GM19035 (cell line): ENCODE measurements at regions not wholly inside any gene's neighbourhood (a gene's known extent, or its start where the extent isn't known, plus 50 kb on each side); places are given as distances from the start of the nearest gene placed in this dataset.

ENCODE experiments used
- ATAC-seq: cut with Tn5 transposase; IDR thresholded peaks from one replicate; pipeline ENCODE4 v1.9.1; 2021; ENCODE audit not compliant: unreplicated experiment

GRCh38 chr6:145323646-145324045 is 411.7 kb downstream of the EPM2A start:
- no peak for ATAC-seq

DNA sequence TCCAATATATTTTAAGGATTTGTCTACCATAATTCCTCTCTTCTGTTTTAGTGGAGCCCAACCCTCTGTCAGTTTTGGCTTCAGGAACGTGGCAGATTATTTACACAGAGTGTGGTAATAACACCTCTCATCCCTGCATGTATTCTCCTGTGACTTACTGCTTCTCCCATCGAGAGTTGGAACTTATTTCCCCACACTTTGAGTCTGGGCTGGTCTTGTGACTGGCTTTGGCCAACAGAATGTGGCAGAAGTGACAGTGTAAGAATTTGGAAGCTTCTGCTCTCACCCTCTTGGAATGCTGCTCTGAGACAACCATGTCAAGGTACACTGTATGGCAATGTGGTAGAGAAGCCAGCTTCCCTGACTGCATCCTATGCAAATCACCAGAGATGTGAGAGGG is 407.7 kb downstream of the EPM2A start:
- ATAC-seq = no peak

- no peak for ATAC-seq
Observed at GRCh38 chr6:145329257-145329656, 406.1 kb downstream of the EPM2A start.

- ATAC-seq = no peak
Observed at GRCh38 chr6:145331066-145331465, 404.3 kb downstream of the EPM2A start.

- ATAC-seq = no peak
Observed at GRCh38 chr6:145332011-145332410, 403.3 kb downstream of the EPM2A start.

- ATAC-seq = no peak
Observed at GRCh38 chr6:145336119-145336518, 399.2 kb downstream of the EPM2A start.

DNA sequence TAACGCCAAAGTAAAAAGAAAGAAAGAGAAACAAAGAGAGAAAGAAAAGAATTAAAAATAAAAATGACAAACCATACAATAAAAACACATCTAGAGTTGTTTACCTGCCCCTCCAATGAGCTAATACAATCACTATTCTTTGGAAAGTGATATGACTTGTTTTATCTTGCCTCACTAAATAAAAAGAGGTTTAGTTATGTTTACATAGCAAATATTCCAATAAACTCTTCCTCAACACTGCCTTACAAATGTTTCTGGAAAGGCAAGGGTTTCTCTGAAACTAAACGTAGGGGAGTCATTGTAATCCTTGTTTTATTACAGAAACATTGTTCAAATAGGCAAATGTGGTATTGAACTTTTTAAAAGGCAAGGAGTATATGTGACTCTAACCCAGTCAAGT is 396.2 kb downstream of the EPM2A start:
- no peak for ATAC-seq

GRCh38 chr6:145340256-145340655 is 395.1 kb downstream of the EPM2A start:
- no peak for ATAC-seq

- ATAC-seq = no peak
Observed at GRCh38 chr6:145345094-145345493, 390.2 kb downstream of the EPM2A start.

DNA sequence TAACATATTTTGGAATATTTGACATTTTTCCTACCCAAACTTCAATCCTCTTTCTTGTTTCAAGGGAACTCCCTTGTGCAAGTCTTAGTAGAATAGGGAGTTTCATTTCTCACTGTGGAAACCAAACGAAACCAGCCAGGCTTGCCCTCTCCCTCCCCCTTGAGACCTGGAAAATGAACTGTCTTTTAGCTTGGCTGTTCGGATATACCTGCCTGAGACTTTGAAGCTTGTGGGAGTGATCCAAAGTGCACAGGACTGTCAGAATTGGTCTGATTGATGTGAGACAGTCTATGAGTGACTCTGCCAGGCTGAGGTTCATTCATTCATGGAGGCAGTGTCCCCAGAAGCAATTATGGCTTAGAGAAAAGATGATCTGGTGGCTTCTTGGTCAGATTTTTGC is 388.1 kb downstream of the EPM2A start:
- ATAC-seq = no peak

DNA sequence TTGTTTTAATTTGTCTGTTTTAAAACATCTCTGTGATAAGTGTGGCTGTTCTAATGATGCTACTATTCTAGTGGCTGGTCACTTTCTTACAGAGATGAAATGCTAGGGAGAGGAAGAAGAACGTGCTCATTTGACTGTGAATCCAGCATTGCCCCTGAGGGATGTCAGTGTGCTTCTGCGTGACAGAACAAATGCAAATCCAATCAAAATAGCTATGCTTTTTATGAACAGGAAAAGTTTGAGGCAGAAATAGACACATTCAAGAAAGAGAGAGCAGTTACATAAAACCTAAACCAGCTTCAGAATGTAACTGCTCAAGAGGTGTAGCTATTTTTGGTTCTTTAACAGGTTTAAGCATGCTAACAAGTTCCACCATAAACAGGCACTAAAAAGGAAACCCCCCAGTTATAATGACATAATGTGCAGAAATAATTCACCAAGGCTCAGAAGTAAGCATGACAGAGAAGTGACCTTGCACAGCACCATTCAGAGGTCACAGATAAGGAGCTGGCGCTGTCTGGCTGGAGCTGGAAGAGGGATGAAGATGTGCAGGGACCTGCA is 385.3 kb downstream of the EPM2A start:
- ATAC-seq = peak; percentile 82

GRCh38 chr6:145350928-145351327 is 384.4 kb downstream of the EPM2A start:
- ATAC-seq = no peak

DNA sequence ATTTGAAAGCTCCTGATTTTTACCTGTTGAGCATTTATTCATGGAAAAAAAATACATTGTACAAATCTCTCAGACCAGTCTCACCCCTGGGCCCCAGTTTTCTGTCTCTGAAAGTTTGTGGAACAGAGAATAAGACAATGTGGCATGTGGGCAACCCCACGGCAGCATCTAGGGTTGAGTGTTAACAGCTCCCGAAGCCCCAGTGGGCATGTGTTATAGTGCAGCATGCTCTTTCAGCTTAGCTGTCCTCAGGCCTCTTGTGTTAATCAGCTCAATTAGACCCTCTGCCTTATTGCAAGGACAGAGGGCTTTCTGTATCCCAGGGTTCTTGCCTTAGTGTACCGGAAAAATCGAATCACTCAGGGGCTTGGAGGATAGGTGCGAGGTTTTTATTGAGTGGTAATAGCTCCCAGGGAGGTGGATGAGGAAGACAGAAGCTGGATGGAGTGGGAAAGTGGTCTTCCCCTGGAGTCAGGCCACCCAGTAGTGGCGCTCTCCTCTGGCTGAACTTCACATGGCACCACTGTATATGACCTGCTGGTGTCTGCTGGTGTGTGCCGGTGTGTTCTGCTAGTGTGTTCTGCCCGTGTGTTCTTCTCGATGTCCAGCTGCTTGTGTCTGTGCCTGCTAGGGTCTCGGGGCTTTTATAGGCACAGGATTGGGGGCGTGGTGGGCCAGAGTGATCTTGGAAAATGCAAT is 382.8 kb downstream of the EPM2A start:
- ATAC-seq = no peak

- no peak for ATAC-seq
Observed at GRCh38 chr6:145360865-145361264, 374.5 kb downstream of the EPM2A start.

- no peak for ATAC-seq
Observed at GRCh38 chr6:145367149-145367548, 368.2 kb downstream of the EPM2A start.

DNA sequence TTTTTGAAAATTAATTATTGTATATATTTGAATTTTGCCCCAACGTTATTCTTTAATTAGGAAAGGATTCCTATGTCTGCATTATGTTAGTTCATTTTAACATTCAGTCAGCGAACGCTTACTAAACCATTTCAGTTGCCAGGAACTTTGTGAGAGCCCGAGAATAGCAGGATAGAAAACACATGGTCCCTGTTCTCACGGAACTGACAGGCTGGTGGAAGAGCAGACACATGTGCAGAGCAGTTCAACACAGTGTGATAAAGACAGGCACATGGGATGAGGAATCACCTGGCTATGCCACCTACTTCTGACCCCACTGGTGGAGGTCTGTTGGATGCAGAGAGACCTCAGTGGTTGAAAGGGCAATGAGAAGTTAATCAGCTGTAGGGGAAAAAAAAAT is 367.2 kb downstream of the EPM2A start:
- ATAC-seq = no peak

DNA sequence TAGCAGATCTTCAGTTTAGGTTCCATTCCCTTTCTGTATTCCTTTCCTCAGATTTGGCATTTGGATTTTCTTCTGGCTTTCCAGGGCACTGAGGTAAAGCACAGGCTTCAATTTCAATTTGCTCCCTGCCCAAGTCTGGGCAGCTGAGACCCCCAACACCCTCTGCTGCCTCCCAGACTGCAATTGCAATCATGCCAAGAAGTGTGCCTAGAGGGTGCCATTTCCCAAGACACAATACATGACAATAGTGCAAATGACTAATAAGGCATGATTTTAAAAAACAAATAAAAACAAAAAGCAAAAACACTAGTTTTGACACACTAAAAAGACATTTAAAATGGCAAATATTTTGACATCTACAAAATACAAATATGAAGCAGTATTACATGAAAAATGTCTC is 364.8 kb downstream of the EPM2A start:
- no peak for ATAC-seq

DNA sequence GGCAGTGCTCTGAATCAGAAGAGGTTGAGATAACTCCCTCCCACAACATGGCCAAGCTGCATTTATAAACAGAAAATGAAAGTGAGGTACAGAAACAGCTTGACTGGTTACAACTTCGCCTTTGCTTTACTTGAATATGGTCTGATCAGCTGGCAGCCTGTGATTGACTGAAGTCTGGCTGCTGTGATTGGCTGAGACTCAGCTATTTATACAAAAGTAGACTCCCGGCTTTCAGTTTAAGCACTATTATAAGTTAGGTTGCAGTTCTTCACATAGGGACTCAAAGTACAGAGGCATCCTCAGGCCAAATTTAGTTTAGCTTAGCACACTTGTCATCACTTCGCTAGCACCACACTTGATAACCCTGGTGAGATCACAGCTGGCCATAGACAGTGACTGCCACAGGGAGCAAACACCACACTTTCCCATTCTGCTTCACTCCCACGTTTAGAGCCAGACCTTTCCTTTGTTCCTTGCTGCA is 362.6 kb downstream of the EPM2A start:
- peak; percentile 98 for ATAC-seq

DNA sequence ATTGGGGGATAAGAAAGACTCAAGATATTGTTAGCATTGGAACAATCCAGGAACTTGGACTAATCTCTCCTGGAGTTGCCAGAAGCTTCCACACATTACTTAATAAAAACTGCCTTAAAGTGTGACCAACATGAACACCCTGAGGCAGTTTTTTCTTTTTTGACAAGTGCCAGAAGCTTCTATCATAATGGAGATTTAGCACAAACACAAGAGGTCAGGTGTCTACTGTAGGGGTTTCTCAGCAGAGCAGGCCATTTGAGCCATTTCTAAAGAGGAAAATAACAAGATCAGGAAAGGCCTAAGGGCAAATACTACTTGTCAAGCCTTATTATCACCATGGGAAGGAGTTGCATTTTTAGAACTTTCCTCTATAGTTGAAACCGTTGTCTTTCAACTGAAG is 361.5 kb downstream of the EPM2A start:
- ATAC-seq = no peak

DNA sequence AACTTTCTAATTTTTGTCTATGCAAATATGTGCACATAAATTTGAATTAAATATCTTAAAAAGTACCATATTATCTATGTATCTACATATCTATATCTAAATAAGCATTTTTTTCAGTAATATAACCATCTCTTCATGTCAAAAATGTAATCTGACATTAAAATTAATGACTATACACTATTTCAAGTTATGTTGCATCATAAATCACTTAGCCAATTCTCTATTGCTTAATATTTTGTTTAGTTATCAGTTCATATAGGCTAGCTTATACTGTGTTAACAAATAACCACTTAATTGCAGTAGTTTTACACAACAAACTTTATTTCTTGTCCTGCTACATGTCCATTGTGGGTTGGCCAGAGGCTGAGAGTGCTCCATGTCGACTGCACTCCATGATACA is 360.8 kb downstream of the EPM2A start:
- no peak for ATAC-seq

DNA sequence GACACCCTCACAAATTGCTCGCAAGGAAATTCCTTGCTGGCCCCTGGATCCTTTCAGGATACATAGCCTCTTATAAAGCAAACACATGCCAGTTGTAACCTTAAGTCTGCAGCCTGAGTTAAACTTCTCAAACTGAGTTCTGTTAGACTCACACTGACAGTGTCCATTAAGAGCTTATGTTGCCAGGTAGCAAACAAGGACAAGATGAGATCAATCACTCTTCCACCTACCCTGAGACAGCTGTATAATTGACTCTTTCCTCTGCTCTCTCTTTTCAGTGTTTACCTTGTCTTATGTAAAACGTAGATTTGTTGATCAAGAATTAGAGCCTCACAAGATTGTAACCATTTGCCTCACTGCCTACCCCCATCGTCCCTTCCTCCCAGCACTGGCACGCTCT is 359.8 kb downstream of the EPM2A start:
- no peak for ATAC-seq

- ATAC-seq = no peak
Observed at GRCh38 chr6:145380186-145380585, 355.1 kb downstream of the EPM2A start.

GRCh38 chr6:145381941-145382340 is 353.4 kb downstream of the EPM2A start:
- no peak for ATAC-seq
